ENCODE measurements at regions not wholly inside any gene's neighbourhood (a gene's known extent, or its start where the extent isn't known, plus 50 kb on each side); places are given as distances from the start of the nearest gene placed in this dataset.

- no peak overlapping the region for H3K27ac ChIP-seq (ENCODE audit: low read length)
- H3K9me3 ChIP-seq (ENCODE audit: insufficient read depth, low read depth, low read length): no peaks in the 10 kb centered on the region
- H3K4me1 ChIP-seq (ENCODE audit: insufficient read depth, low read length): no peaks in the 10 kb centered on the region
- H3K9ac ChIP-seq (ENCODE audit: low read depth, low read length): no peak overlapping the region
- H3K27me3 ChIP-seq (ENCODE audit: insufficient read depth, low read length): no peaks in the 10 kb centered on the region
- no peaks in the 10 kb centered on the region for H3K36me3 ChIP-seq (ENCODE audit: insufficient read depth, low read depth, low read length)
- no peak overlapping the region for H3K4me3 ChIP-seq (ENCODE audit: low read length)
Measured at GRCh38 chr6:115302731-115303130, 758.0 kb downstream of the FRK start.

GRCh38 chr6:115287467-115287866 lies 773.2 kb downstream of the FRK start:
- H3K9ac ChIP-seq (ENCODE audit: low read depth, low read length): no peak overlapping the region
- H3K9me3 ChIP-seq (ENCODE audit: insufficient read depth, low read depth, low read length): no peaks in the 10 kb centered on the region
- no peaks in the 10 kb centered on the region for H3K36me3 ChIP-seq (ENCODE audit: insufficient read depth, low read depth, low read length)
- H3K4me3 ChIP-seq (ENCODE audit: low read length): no peak overlapping the region
- H3K4me1 ChIP-seq (ENCODE audit: insufficient read depth, low read length): no peaks in the 10 kb centered on the region
- no peak overlapping the region for H3K27ac ChIP-seq (ENCODE audit: low read length)
- no peaks in the 10 kb centered on the region for H3K27me3 ChIP-seq (ENCODE audit: insufficient read depth, low read length)

DNA sequence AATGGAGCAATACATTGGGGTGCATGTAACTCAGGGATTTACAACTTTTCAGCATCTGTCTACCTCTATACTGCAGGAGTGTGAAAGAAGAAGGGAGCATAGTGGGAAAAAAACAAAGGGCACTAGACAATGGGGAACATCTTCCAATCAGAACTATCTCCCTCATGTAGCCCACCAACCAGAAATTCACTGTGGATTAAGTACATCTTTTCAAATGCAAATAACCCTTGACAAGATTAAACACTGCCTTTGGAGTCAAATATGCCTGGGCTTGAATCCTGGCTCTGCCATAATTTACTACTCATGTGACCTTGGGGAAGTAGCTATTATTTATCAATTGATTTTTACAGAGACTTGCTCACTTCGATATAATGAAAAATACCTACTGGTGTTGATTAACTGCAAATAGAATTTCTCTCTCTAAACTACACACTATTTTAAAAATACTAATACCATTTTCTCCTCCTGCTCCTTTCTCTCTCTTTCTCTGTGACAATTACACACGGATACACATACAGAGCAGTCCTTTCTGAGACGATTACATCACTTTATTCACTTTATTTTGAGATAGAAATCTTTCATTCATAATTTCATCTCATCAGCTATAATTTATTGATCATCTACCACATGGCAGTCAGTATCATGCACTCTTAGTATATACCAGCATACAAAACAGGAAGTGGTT lies 783.7 kb downstream of the FRK start:
- H3K27ac ChIP-seq (ENCODE audit: low read length): no peak overlapping the region
- H3K4me1 ChIP-seq (ENCODE audit: insufficient read depth, low read length): no peaks in the 10 kb centered on the region
- H3K9ac ChIP-seq (ENCODE audit: low read depth, low read length): no peak overlapping the region
- peaks cover 10% of the 10 kb centered on the region for H3K9me3 ChIP-seq (ENCODE audit: insufficient read depth, low read depth, low read length)
- no peaks in the 10 kb centered on the region for H3K36me3 ChIP-seq (ENCODE audit: insufficient read depth, low read depth, low read length)
- H3K4me3 ChIP-seq (ENCODE audit: low read length): no peak overlapping the region
- no peaks in the 10 kb centered on the region for H3K27me3 ChIP-seq (ENCODE audit: insufficient read depth, low read length)

DNA sequence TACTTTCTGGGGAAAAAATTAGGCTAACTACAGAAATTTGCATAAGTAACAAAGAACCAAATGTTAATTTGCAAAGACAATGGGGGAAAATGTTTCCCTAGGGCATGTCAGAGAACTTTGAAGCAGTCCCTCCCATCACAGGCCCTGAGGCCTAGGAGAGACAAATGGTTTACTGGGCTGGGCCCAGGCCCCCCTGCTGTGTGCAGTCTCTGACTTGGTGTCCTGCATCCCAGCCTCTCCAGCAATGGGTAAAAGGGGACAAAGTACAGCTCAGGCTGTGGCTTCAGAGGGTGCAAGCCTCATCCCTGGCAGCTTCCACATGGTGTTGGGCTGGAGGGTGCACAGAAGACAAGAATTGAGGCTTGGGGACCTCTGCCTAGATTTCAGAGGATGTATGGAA lies 788.4 kb downstream of the FRK start:
- Histone ChIP-seq H3K4me3 (ENCODE audit: low read length) (no peak overlapping the region), H3K27me3 (ENCODE audit: insufficient read depth, low read length) (no peaks in the 10 kb centered on the region), H3K4me1 (ENCODE audit: insufficient read depth, low read length) (no peaks in the 10 kb centered on the region), H3K9ac (ENCODE audit: low read depth, low read length) (no peak overlapping the region), H3K9me3 (ENCODE audit: insufficient read depth, low read depth, low read length) (peaks cover 12% of the 10 kb centered on the region), H3K27ac (ENCODE audit: low read length) (no peak overlapping the region), H3K36me3 (ENCODE audit: insufficient read depth, low read depth, low read length) (no peaks in the 10 kb centered on the region)

DNA sequence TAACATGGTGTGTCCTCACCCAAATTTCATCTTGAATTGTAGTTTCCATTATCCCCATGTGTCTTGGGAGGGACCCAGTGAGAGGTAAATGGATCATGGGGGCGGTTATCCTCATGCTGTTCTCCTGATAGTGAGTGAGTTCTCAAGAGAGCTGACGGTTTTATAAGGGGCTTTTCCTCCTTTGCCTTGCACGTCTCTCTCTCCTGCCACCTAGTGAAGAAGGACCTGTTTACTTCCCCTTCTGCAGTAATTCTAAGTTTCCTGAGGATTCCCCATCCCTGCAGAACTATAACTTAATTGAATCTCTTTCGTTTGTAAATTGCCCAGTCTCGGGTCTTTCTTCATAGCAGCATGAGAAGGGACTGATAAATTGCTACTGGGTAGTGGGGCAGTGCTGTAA lies 789.3 kb downstream of the FRK start:
- no peaks in the 10 kb centered on the region for H3K36me3 ChIP-seq (ENCODE audit: insufficient read depth, low read depth, low read length)
- H3K4me3 ChIP-seq (ENCODE audit: low read length): no peak overlapping the region
- no peak overlapping the region for H3K27ac ChIP-seq (ENCODE audit: low read length)
- 0 out of 2 replicates have a peak, but pooled peaks cover under 1% of the 10 kb centered on the region for H3K4me1 ChIP-seq (ENCODE audit: insufficient read depth, low read length)
- H3K27me3 ChIP-seq (ENCODE audit: insufficient read depth, low read length): no peaks in the 10 kb centered on the region
- no peak overlapping the region for H3K9ac ChIP-seq (ENCODE audit: low read depth, low read length)
- peaks cover 12% of the 10 kb centered on the region for H3K9me3 ChIP-seq (ENCODE audit: insufficient read depth, low read depth, low read length)

DNA sequence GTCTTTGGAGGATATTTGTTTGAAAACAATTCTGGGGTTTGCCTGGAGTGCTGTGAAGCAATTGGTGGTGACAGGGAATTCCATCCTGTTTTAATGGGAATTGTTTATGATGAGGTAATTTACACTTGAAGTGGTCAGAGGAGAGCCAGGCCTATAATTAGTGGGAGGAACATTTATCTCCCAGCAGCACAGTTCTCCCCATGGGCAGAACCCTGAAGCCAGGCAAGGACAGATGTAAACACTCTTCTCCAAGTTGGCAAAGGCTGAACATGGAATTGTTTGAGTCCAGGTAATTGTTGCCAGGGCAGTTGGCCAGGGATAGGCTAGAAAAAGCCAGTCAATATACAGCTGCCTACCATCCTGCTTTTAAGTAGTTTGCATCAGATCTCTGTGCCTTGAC lies 789.7 kb downstream of the FRK start:
- no peaks in the 10 kb centered on the region for H3K36me3 ChIP-seq (ENCODE audit: insufficient read depth, low read depth, low read length)
- no peak overlapping the region for H3K9ac ChIP-seq (ENCODE audit: low read depth, low read length)
- H3K27me3 ChIP-seq (ENCODE audit: insufficient read depth, low read length): no peaks in the 10 kb centered on the region
- H3K27ac ChIP-seq (ENCODE audit: low read length): no peak overlapping the region
- H3K4me1 ChIP-seq (ENCODE audit: insufficient read depth, low read length): 0 out of 2 replicates have a peak, but pooled peaks cover 3% of the 10 kb centered on the region
- H3K4me3 ChIP-seq (ENCODE audit: low read length): no peak overlapping the region
- H3K9me3 ChIP-seq (ENCODE audit: insufficient read depth, low read depth, low read length): peaks cover 12% of the 10 kb centered on the region

DNA sequence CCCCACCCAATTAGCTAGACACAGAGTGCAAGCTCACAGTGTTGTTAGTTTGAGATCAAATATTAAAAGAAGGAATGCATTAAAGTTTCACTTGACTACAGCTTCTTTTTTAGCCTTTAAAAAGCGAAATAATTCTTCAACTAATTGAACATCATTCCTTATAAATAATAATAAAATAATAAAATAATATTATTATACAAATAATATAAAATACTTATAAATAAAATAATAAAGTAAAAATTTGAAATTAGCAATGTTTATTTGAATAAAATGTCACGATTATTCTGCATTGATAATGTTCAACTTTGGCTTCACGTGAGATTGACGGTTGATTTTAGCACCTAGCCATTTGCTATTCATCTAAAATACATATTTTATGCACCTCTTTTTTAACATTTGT lies 819.3 kb downstream of the FRK start:
- H3K36me3 ChIP-seq (ENCODE audit: insufficient read depth, low read depth, low read length): no peaks in the 10 kb centered on the region
- H3K27me3 ChIP-seq (ENCODE audit: insufficient read depth, low read length): no peaks in the 10 kb centered on the region
- H3K27ac ChIP-seq (ENCODE audit: low read length): no peak overlapping the region
- no peaks in the 10 kb centered on the region for H3K4me1 ChIP-seq (ENCODE audit: insufficient read depth, low read length)
- no peak overlapping the region for H3K9ac ChIP-seq (ENCODE audit: low read depth, low read length)
- no peak overlapping the region for H3K4me3 ChIP-seq (ENCODE audit: low read length)
- H3K9me3 ChIP-seq (ENCODE audit: insufficient read depth, low read depth, low read length): peaks cover 3% of the 10 kb centered on the region; the same call in 1 of the 2 replicates

DNA sequence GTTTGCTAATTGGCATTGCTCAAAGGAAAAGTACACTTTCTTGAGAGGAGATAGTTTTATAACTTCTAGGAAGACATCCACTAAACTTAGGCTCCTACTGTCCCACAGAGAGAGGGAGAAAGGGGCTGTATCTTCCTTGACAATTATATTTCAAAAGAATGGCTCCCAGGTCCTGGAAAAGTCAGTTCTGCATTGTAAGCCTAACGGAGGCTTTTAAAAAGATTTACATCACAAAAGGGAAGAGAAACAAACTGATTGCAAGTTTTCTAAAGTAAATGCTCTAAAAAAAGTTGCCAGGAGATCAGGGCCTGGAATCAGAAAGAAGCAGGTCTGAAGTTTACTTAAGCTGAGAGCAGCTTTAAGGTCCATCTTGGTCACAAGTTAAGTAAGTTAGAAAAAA lies 839.5 kb downstream of the FRK start:
- no peaks in the 10 kb centered on the region for H3K36me3 ChIP-seq (ENCODE audit: insufficient read depth, low read depth, low read length)
- peaks cover 17% of the 10 kb centered on the region for H3K9me3 ChIP-seq (ENCODE audit: insufficient read depth, low read depth, low read length)
- no peak overlapping the region for H3K27ac ChIP-seq (ENCODE audit: low read length)
- H3K4me3 ChIP-seq (ENCODE audit: low read length): no peak overlapping the region; the same call in 1 of the 2 replicates
- peaks cover 78% of the 10 kb centered on the region for H3K27me3 ChIP-seq (ENCODE audit: insufficient read depth, low read length)
- H3K4me1 ChIP-seq (ENCODE audit: insufficient read depth, low read length): no peaks in the 10 kb centered on the region; the same call in 1 of the 2 replicates
- no peak overlapping the region for H3K9ac ChIP-seq (ENCODE audit: low read depth, low read length)

DNA sequence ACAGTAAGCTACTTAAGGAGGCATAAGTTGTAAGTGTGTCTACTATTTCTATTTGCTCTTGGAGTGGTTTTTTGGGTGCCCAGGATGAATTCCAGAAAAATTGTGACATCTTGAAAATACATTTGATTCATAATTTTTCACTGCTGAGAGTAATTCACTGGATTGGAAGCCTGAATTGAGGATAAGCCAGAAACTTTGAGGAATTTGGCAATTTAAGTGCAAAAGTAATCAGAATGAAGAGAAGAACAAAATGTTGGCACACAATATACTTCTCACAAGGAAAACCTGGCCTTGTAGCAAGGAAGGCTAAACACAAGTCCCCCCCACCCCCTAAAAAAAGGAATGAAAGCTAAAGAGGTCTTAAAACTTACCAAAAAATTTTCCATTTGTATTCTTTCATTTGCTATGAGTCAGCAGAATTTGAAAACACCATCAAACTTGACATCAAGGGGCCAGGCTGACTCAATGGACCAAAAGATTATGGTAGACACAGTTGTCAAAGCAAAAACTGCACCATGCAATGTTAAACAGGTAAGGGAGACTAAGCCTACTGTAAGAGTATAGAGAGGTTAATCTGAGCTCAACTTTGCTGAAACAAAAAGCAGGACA lies 840.0 kb downstream of the FRK start:
- Histone ChIP-seq H3K4me1 (ENCODE audit: insufficient read depth, low read length) (no peaks in the 10 kb centered on the region; the same call in 1 of the 2 replicates), H3K9me3 (ENCODE audit: insufficient read depth, low read depth, low read length) (peaks cover 17% of the 10 kb centered on the region), H3K27ac (ENCODE audit: low read length) (no peak overlapping the region), H3K36me3 (ENCODE audit: insufficient read depth, low read depth, low read length) (no peaks in the 10 kb centered on the region), H3K9ac (ENCODE audit: low read depth, low read length) (no peak overlapping the region), H3K27me3 (ENCODE audit: insufficient read depth, low read length) (peaks cover 79% of the 10 kb centered on the region), H3K4me3 (ENCODE audit: low read length) (no peak overlapping the region)

GRCh38 chr6:115219645-115220044 lies 841.0 kb downstream of the FRK start:
- Histone ChIP-seq H3K27ac (ENCODE audit: low read length) (no peak overlapping the region), H3K9ac (ENCODE audit: low read depth, low read length) (no peak overlapping the region), H3K27me3 (ENCODE audit: insufficient read depth, low read length) (peaks cover 79% of the 10 kb centered on the region), H3K4me1 (ENCODE audit: insufficient read depth, low read length) (no peaks in the 10 kb centered on the region; the same call in 1 of the 2 replicates), H3K36me3 (ENCODE audit: insufficient read depth, low read depth, low read length) (no peaks in the 10 kb centered on the region), H3K4me3 (ENCODE audit: low read length) (no peak overlapping the region), H3K9me3 (ENCODE audit: insufficient read depth, low read depth, low read length) (peaks cover 17% of the 10 kb centered on the region)

DNA sequence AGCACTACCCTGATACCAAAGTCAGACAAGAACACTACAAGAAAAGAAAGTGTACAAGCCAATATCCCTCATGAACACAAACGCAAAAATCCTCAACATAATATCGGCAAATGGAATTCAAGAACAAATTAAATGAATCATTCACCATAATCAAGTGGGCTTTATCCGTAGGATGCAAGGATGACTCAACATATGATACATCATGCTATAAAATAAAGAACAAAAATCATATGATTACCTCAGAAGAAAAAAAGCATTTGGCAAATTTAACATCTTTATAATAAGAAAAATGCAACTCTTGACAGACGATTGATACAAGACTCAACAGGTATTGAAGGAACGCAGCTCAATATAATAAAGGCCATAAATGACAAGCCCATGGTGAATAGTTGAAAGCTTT lies 843.9 kb downstream of the FRK start:
- peaks cover 7% of the 10 kb centered on the region for H3K9me3 ChIP-seq (ENCODE audit: insufficient read depth, low read depth, low read length)
- no peak overlapping the region for H3K4me3 ChIP-seq (ENCODE audit: low read length)
- H3K27me3 ChIP-seq (ENCODE audit: insufficient read depth, low read length): peaks cover 55% of the 10 kb centered on the region
- H3K4me1 ChIP-seq (ENCODE audit: insufficient read depth, low read length): no peaks in the 10 kb centered on the region; the same call in 1 of the 2 replicates
- H3K9ac ChIP-seq (ENCODE audit: low read depth, low read length): no peak overlapping the region
- H3K27ac ChIP-seq (ENCODE audit: low read length): no peak overlapping the region
- no peaks in the 10 kb centered on the region for H3K36me3 ChIP-seq (ENCODE audit: insufficient read depth, low read depth, low read length)

- Histone ChIP-seq H3K9me3 (ENCODE audit: insufficient read depth, low read depth, low read length) (peaks cover 12% of the 10 kb centered on the region), H3K27me3 (ENCODE audit: insufficient read depth, low read length) (peaks cover 31% of the 10 kb centered on the region), H3K27ac (ENCODE audit: low read length) (no peak overlapping the region), H3K4me1 (ENCODE audit: insufficient read depth, low read length) (no peaks in the 10 kb centered on the region), H3K36me3 (ENCODE audit: insufficient read depth, low read depth, low read length) (no peaks in the 10 kb centered on the region), H3K4me3 (ENCODE audit: low read length) (no peak overlapping the region), H3K9ac (ENCODE audit: low read depth, low read length) (no peak overlapping the region)
Measured at GRCh38 chr6:115214283-115214682, 846.4 kb downstream of the FRK start.

Measured in iPS-20b (cell line).